HEK293 (cell line): ENCODE measurements at regions not wholly inside any gene's neighbourhood (a gene's known extent, or its start where the extent isn't known, plus 50 kb on each side); places are given as distances from the start of the nearest gene placed in this dataset.

Experiments
- CTCF ChIA-PET: fragments of 350-600 bp; formaldehyde crosslinking; extraction: SDS; loops from one replicate; lab custom pipeline; 2021; ENCODE audit warnings: antibody characterized with exemption; lab: Yijun Ruan, JAX
- POLR2A ChIA-PET: fragments of 300-600 bp; formaldehyde crosslinking; extraction: SDS; loops from one replicate; lab custom pipeline; 2020; ENCODE audit warnings: antibody characterized with exemption, inconsistent platforms; lab: Yijun Ruan, JAX
- H3K27ac ChIP-seq: fragments of 200-500 bp; sonication (Bioruptor generic); 2 replicates; pipeline ENCODE4 v1.5.1; 2014; ENCODE audit warnings: low read depth, low read length, control low read depth, inconsistent platforms; ENCODE audit errors: extremely low read depth
- H3K36me3 ChIP-seq, 2 experiments: fragments of 200-500 bp in 1 of 2; sonication (Bioruptor generic) in 1 of 2; 1 replicate in 1 of 2; 2 replicates in 1 of 2; pipeline ENCODE4 v1.5.1; 2014 to 2017; ENCODE audit warnings: inconsistent platforms in 2 of 2, low read length in 2 of 2; ENCODE audit not compliant: control insufficient read depth in 2 of 2, insufficient read depth in 1 of 2
- H3K4me1 ChIP-seq: fragments of 200-500 bp; sonication (Bioruptor generic); 2 replicates; pipeline ENCODE4 v1.5.1; 2014; ENCODE audit warnings: mild to moderate bottlenecking, low read length, inconsistent platforms; ENCODE audit not compliant: control insufficient read depth, insufficient read depth
- H3K4me3 ChIP-seq: 2 replicates; pipeline ENCODE4 v1.5.1; 2011; ENCODE audit warnings: low read depth, mild to moderate bottlenecking, control low read depth, low read length, moderate library complexity
- H3K9me3 ChIP-seq: fragments of 200-500 bp; sonication (Bioruptor generic); 2 replicates; pipeline ENCODE4 v1.5.1; 2014; ENCODE audit warnings: low read depth, low read length, inconsistent platforms; ENCODE audit not compliant: control insufficient read depth, insufficient read depth
- BCL11B ChIP-seq: fragments of 450-650 bp; formaldehyde crosslinking; IDR thresholded peaks from 2 replicates; pipeline ENCODE4 v1.5.1; 2016; ENCODE audit warnings: low read depth, missing biosample characterization, missing genetic modification characterization
- FEZF1 ChIP-seq: fragments of 450-650 bp; formaldehyde crosslinking; IDR thresholded peaks from 2 replicates; pipeline ENCODE4 v1.5.1; 2016; ENCODE audit warnings: missing biosample characterization, missing genetic modification characterization
- HOXC10 ChIP-seq: sonication (generic); formaldehyde crosslinking; IDR thresholded peaks from 2 replicates; pipeline ENCODE4 v1.8.1; 2023; ENCODE audit warnings: mild to moderate bottlenecking, missing genetic modification reagents
- MZF1 ChIP-seq: fragments of 450-650 bp; formaldehyde crosslinking; IDR thresholded peaks from 2 replicates; pipeline ENCODE4 v1.5.1; 2017; ENCODE audit warnings: missing biosample characterization, missing genetic modification characterization, borderline replicate concordance
- OSR2 ChIP-seq: fragments of 450-650 bp; formaldehyde crosslinking; IDR thresholded peaks from 2 replicates; pipeline ENCODE4 v1.5.1; 2016; ENCODE audit warnings: missing biosample characterization, missing genetic modification characterization
- PRDM4 ChIP-seq: fragments of 450-650 bp; formaldehyde crosslinking; IDR thresholded peaks from 2 replicates; pipeline ENCODE4 v1.5.1; 2017; ENCODE audit warnings: missing biosample characterization, missing genetic modification characterization
- ZBTB44 ChIP-seq: fragments of 450-650 bp; IDR thresholded peaks from 2 replicates; pipeline ENCODE4 v1.5.1; 2018; ENCODE audit warnings: missing biosample characterization, mild to moderate bottlenecking, missing genetic modification characterization
- ZBTB48 ChIP-seq: fragments of 450-650 bp; formaldehyde crosslinking; IDR thresholded peaks from 2 replicates; pipeline ENCODE4 v1.5.1; 2016; ENCODE audit warnings: missing biosample characterization, missing genetic modification characterization
- ZNF280D ChIP-seq: fragments of 450-650 bp; formaldehyde crosslinking; IDR thresholded peaks from 2 replicates; pipeline ENCODE4 v1.5.1; 2016; ENCODE audit warnings: missing biosample characterization, missing genetic modification characterization
- ZNF621 ChIP-seq: fragments of 450-650 bp; formaldehyde crosslinking; IDR thresholded peaks from 2 replicates; pipeline ENCODE4 v1.5.1; 2017; ENCODE audit warnings: missing biosample characterization, missing genetic modification characterization
- ZNF785 ChIP-seq: fragments of 450-650 bp; formaldehyde crosslinking; IDR thresholded peaks from 2 replicates; pipeline ENCODE4 v1.5.1; 2016; ENCODE audit warnings: missing biosample characterization, missing genetic modification characterization
- ZXDB ChIP-seq: fragments of 450-650 bp; formaldehyde crosslinking; IDR thresholded peaks from 2 replicates; pipeline ENCODE4 v1.5.1; 2016; ENCODE audit warnings: missing biosample characterization, missing genetic modification characterization
- TF ChIP-seq, protein P1 (sequence below): fragments of 450-650 bp; formaldehyde crosslinking; IDR thresholded peaks from 2 replicates; pipeline ENCODE4 v1.5.1; 2017; ENCODE audit warnings: missing biosample characterization, missing genetic modification characterization
- TF ChIP-seq, protein P2 (sequence below): fragments of 450-650 bp; formaldehyde crosslinking; IDR thresholded peaks from 2 replicates; pipeline ENCODE4 v1.5.1; 2017; ENCODE audit warnings: missing biosample characterization, missing genetic modification characterization
- TF ChIP-seq, protein P3 (sequence below): fragments of 450-650 bp; formaldehyde crosslinking; IDR thresholded peaks from 2 replicates; pipeline ENCODE4 v1.5.1; 2016; ENCODE audit warnings: missing biosample characterization, missing genetic modification characterization

- TF ChIP-seq, protein P1, sequence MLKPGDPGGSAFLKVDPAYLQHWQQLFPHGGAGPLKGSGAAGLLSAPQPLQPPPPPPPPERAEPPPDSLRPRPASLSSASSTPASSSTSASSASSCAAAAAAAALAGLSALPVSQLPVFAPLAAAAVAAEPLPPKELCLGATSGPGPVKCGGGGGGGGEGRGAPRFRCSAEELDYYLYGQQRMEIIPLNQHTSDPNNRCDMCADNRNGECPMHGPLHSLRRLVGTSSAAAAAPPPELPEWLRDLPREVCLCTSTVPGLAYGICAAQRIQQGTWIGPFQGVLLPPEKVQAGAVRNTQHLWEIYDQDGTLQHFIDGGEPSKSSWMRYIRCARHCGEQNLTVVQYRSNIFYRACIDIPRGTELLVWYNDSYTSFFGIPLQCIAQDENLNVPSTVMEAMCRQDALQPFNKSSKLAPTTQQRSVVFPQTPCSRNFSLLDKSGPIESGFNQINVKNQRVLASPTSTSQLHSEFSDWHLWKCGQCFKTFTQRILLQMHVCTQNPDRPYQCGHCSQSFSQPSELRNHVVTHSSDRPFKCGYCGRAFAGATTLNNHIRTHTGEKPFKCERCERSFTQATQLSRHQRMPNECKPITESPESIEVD (tag by site-specific recombination) = peak; percentile 76
- TF ChIP-seq, protein P2, sequence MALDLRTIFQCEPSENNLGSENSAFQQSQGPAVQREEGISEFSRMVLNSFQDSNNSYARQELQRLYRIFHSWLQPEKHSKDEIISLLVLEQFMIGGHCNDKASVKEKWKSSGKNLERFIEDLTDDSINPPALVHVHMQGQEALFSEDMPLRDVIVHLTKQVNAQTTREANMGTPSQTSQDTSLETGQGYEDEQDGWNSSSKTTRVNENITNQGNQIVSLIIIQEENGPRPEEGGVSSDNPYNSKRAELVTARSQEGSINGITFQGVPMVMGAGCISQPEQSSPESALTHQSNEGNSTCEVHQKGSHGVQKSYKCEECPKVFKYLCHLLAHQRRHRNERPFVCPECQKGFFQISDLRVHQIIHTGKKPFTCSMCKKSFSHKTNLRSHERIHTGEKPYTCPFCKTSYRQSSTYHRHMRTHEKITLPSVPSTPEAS (tag by site-specific recombination) = no peak
These were observed 614.9 kb upstream of the FZD8 start (continued) for GRCh38 chr10:36256948-36257356.

- H3K36me3 ChIP-seq = no peaks in the 10 kb centered on the region
- POLR2A ChIA-PET = no interaction called here
- 0 out of 2 replicates have a peak overlapping the region, but pooled peaks have one; percentile 24 for H3K27ac ChIP-seq
- H3K4me3 ChIP-seq = no peak overlapping the region
- CTCF ChIA-PET = interaction anchor here (0.5 kb wide), 1 partner anchor 24 kb away, joined by 3 read pairs; no protein-coding TSS in a partner anchor
- TF ChIP-seq ZBTB44 (tag by site-specific recombination) = peak; percentile 14; the same call in 1 of the 2 replicates
- 0 out of 2 replicates have a peak, but pooled peaks have one; percentile 20 for TF ChIP-seq ZXDB (tag by site-specific recombination)
- TF ChIP-seq MZF1 = peak; percentile 22; the same call in 1 of the 2 replicates
- TF ChIP-seq BCL11B (tag by site-specific recombination) = no peak
- TF ChIP-seq ZNF280D (tag by site-specific recombination) = no peak
- TF ChIP-seq, protein P1 (tag by site-specific recombination) = peak; percentile 81
- peak; percentile 51 for TF ChIP-seq FEZF1 (tag by site-specific recombination)
- no peak for TF ChIP-seq HOXC10 (CRISPR knock-in tag)
- TF ChIP-seq ZBTB48 = no peak
- H3K4me1 ChIP-seq = peaks cover 20% of the 10 kb centered on the region
- no peaks in the 10 kb centered on the region for H3K9me3 ChIP-seq
These were observed 614.1 kb upstream of the FZD8 start for GRCh38 chr10:36256166-36256565.

- ChIA-PET POLR2A (no interaction called here), CTCF (no interaction called here)
- Histone ChIP-seq H3K4me1 (peaks cover 20% of the 10 kb centered on the region), H3K36me3 (no peaks in the 10 kb centered on the region), H3K27ac (no peak overlapping the region), H3K9me3 (no peaks in the 10 kb centered on the region), H3K4me3 (no peak overlapping the region)
- no peak for TF ChIP-seq ZNF785 (tag by site-specific recombination)
- TF ChIP-seq ZNF621 (tag by site-specific recombination) = no peak
- 0 out of 2 replicates have a peak, but pooled peaks have one; percentile 28 for TF ChIP-seq OSR2 (tag by site-specific recombination)
- TF ChIP-seq FEZF1 (tag by site-specific recombination) = peak; percentile 59
- TF ChIP-seq, protein P3, sequence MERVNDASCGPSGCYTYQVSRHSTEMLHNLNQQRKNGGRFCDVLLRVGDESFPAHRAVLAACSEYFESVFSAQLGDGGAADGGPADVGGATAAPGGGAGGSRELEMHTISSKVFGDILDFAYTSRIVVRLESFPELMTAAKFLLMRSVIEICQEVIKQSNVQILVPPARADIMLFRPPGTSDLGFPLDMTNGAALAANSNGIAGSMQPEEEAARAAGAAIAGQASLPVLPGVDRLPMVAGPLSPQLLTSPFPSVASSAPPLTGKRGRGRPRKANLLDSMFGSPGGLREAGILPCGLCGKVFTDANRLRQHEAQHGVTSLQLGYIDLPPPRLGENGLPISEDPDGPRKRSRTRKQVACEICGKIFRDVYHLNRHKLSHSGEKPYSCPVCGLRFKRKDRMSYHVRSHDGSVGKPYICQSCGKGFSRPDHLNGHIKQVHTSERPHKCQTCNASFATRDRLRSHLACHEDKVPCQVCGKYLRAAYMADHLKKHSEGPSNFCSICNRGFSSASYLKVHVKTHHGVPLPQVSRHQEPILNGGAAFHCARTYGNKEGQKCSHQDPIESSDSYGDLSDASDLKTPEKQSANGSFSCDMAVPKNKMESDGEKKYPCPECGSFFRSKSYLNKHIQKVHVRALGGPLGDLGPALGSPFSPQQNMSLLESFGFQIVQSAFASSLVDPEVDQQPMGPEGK (tag by site-specific recombination) = no peak
- TF ChIP-seq, protein P1 (tag by site-specific recombination) = peak; percentile 77
- peak; percentile 42; the same call in 1 of the 2 replicates for TF ChIP-seq PRDM4 (tag by site-specific recombination)
These were observed 612.1 kb upstream of the FZD8 start for GRCh38 chr10:36254199-36254598.
